ENCODE measurements at regions not wholly inside any gene's neighbourhood (a gene's known extent, or its start where the extent isn't known, plus 50 kb on each side); places are given as distances from the start of the nearest gene placed in this dataset.

DNA sequence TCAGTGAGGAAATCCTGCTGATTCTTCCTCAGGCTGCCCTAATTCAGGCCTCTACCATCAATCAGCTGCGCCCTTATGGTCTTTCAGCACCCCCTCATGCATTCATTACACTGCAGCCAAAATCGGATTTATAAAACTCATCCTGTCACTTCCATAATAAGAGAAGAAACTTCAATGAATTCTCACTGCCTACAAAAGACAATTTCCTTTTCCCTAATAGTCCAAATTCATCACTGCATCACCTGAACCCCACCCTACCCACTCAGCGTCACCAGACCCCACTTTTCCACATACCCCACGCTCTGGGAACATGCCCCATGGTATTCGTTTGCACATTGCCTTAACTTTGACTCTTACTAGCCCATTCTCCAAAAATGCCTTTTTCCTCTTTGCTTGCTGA, 92.0 kb downstream of the C13orf42 start:
- TF ChIP-seq, protein P1, sequence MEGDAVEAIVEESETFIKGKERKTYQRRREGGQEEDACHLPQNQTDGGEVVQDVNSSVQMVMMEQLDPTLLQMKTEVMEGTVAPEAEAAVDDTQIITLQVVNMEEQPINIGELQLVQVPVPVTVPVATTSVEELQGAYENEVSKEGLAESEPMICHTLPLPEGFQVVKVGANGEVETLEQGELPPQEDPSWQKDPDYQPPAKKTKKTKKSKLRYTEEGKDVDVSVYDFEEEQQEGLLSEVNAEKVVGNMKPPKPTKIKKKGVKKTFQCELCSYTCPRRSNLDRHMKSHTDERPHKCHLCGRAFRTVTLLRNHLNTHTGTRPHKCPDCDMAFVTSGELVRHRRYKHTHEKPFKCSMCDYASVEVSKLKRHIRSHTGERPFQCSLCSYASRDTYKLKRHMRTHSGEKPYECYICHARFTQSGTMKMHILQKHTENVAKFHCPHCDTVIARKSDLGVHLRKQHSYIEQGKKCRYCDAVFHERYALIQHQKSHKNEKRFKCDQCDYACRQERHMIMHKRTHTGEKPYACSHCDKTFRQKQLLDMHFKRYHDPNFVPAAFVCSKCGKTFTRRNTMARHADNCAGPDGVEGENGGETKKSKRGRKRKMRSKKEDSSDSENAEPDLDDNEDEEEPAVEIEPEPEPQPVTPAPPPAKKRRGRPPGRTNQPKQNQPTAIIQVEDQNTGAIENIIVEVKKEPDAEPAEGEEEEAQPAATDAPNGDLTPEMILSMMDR (IDR thresholded peaks at IDR 0.05): no peak
- Histone ChIP-seq H3K9ac (ENCODE audit: low read depth in 2 of 2, low read length in 2 of 2) (no peak overlapping the region), H3K4me3 (no peak overlapping the region), H3K9me3 (no peaks in the 10 kb centered on the region), H3K4me1 (no peaks in the 10 kb centered on the region), H3K27ac (no peak overlapping the region), H3K27me3 (no peaks in the 10 kb centered on the region), H3K36me3 (no peaks in the 10 kb centered on the region)
- intact Hi-C loops (cut with DNase I): no loop called here
- no peak for DNase-seq

DNA sequence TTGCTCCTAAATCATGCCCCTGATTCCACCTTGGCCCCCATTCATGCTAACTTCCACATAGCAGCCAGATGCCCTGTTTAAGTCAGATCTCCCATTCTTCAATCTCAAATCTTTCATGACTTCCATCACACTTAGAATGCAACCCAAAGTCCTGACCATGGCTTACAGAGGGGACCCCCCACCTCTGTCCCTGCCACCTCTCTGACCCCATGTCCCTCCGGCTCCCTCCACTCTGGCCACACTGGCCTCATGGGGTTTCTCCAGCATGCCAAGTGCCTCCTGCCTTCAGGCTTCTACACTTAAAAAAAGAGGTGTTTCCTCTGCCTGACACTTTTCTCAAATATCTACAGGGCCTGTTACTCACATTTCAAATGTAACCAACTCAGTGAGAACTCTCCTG, 93.6 kb downstream of the C13orf42 start:
- H3K9me3 ChIP-seq: no peaks in the 10 kb centered on the region
- TF ChIP-seq, protein P1 (IDR thresholded peaks at IDR 0.05): no peak
- no peak overlapping the region for H3K4me3 ChIP-seq
- H3K27me3 ChIP-seq: no peaks in the 10 kb centered on the region
- no peak overlapping the region for H3K27ac ChIP-seq
- H3K9ac ChIP-seq (ENCODE audit: low read depth in 2 of 2, low read length in 2 of 2): no peak overlapping the region
- intact Hi-C loops (cut with DNase I): no loop called here
- H3K4me1 ChIP-seq: no peaks in the 10 kb centered on the region
- DNase-seq: no peak
- no peaks in the 10 kb centered on the region for H3K36me3 ChIP-seq

DNA sequence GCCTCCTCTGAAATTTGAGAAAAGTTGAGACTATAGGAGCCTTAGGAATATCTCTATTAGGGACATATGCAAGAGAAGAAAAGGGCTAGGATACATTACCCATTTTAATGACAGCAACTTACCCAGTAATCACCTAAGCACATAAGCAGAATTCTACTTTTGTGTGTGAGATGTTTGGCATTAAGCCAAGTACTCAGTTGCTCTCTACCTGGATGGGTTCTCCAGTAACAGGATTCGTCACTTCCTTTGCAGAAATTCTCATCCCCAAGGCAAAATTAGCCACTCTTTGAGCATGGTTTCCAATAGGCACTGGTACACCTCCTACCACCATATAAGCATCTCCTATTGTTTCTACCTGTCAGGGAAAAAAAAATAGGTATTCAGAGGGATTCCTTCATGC, 95.1 kb downstream of the C13orf42 start:
- Histone ChIP-seq H3K27ac (no peak overlapping the region), H3K27me3 (no peaks in the 10 kb centered on the region), H3K4me1 (no peaks in the 10 kb centered on the region), H3K4me3 (no peak overlapping the region), H3K9me3 (no peaks in the 10 kb centered on the region), H3K9ac (ENCODE audit: low read depth in 2 of 2, low read length in 2 of 2) (no peak overlapping the region), H3K36me3 (no peaks in the 10 kb centered on the region)
- DNase-seq: no peak
- intact Hi-C loops (cut with DNase I): no loop called here
- TF ChIP-seq, protein P1 (IDR thresholded peaks at IDR 0.05): no peak

DNA sequence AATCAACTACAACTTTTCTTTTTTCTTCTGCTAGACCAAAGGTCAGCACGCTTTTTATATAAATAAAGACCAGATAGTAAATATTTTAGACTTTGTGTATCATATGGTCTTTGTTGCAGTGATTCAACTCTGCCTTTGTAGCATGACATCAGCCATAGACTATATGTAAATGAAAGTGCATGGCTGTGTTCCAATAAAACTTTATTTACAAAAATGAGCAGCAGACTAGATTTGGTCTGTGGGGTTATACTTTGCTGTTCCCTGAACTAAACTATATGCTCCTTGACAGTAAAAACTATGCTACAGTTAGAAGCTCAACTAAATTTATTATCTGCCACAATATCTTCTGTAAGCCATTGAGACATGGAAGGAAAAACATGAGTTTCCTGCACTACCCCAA, 100.0 kb downstream of the RNASEH2B start:
- H3K4me1 ChIP-seq: no peaks in the 10 kb centered on the region
- H3K9ac ChIP-seq (ENCODE audit: low read depth in 2 of 2, low read length in 2 of 2): no peak overlapping the region
- no peaks in the 10 kb centered on the region for H3K27me3 ChIP-seq
- no peak for DNase-seq
- H3K9me3 ChIP-seq: no peaks in the 10 kb centered on the region
- H3K36me3 ChIP-seq: no peaks in the 10 kb centered on the region
- intact Hi-C loops (cut with DNase I): no loop called here
- TF ChIP-seq, protein P1 (IDR thresholded peaks at IDR 0.05): no peak
- H3K27ac ChIP-seq: no peak overlapping the region
- no peak overlapping the region for H3K4me3 ChIP-seq

DNA sequence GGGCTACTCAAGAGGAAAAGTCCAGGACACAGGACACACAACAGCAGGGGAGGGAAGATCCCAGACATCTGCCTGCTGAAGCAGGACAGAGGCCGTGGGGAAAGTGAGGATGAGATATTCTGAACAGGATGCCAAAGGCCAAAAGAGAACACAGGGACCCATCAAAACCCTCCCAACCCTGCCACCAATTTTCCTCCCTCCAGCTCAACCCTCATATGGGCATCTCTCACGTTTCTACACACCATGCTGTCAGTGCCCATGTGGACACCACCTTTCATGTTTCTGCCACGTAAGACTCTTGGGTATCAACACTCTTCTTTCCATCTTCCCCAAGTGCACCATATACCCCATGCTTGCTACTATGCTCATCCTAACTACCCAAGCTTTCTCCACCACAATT, 97.6 kb downstream of the RNASEH2B start:
- no peak for DNase-seq
- intact Hi-C loops (cut with DNase I): no loop called here
- H3K27ac ChIP-seq: no peak overlapping the region

More for the DNA sequence above, 97.6 kb downstream of the RNASEH2B start:
- H3K27me3 ChIP-seq: no peaks in the 10 kb centered on the region
- H3K9me3 ChIP-seq: no peaks in the 10 kb centered on the region
- no peak overlapping the region for H3K9ac ChIP-seq (ENCODE audit: low read depth in 2 of 2, low read length in 2 of 2)
- no peaks in the 10 kb centered on the region for H3K4me1 ChIP-seq
- TF ChIP-seq, protein P1 (IDR thresholded peaks at IDR 0.05): no peak
- H3K36me3 ChIP-seq: no peaks in the 10 kb centered on the region
- H3K4me3 ChIP-seq: no peak overlapping the region

Data from colonic mucosa (tissue), 4 donors.